Pancreas (tissue), 10 donors: ENCODE measurements at regions not wholly inside any gene's neighbourhood (a gene's known extent, or its start where the extent isn't known, plus 50 kb on each side); places are given as distances from the start of the nearest gene placed in this dataset.
A peak's percentile ranks its signal among the peaks of the same experiment; 100 is the strongest.

Source experiments
- ATAC-seq, 4 donors: fragments of 200-7000 bp; cut with Tn5 transposase; one replicate each; pipeline versions ENCODE4 v1.8.0 to v1.9.1; 2020; ENCODE audit warnings: mild to moderate bottlenecking in 4 of 4, moderate library complexity in 4 of 4
- DNase-seq, 6 donors: peaks; one replicate each; pipeline ENCODE4 v3.0.0-alpha.2; 2020
- FAIRE-seq: peaks from 2 replicates; lab custom pipeline; 2012; peaks lifted over from hg19 to GRCh38; lab: Jason Lieb, UNC
- H3K27ac ChIP-seq, 4 donors: fragments of 200-600 bp; sonication (generic); 1 replicate in 3 of 4; 2 replicates in 1 of 4; pipeline versions ENCODE4 v1.5.0 to v1.8.0; 2020
- H3K27me3 ChIP-seq, 4 donors: fragments of 200-600 bp; one replicate each; pipeline ENCODE4 v1.8.0; 2021
- H3K36me3 ChIP-seq, 3 donors: fragments of 200-600 bp; sonication (generic) in 1 of 3; one replicate each; pipeline versions ENCODE4 v1.5.0 to v1.8.0; 2020 to 2021
- H3K4me1 ChIP-seq, 3 donors: fragments of 200-600 bp; one replicate each; pipeline ENCODE4 v1.8.0; 2021
- H3K4me3 ChIP-seq, 4 donors: fragments of 200-600 bp; sonication (generic) in 2 of 4; one replicate each; pipeline versions ENCODE4 v1.5.0 to v1.8.0; 2020 to 2021
- H3K9me3 ChIP-seq, 4 donors: fragments of 200-600 bp; one replicate each; pipeline ENCODE4 v1.8.0; 2021
- CTCF ChIP-seq, 4 donors: fragments of 200-600 bp; sonication (generic) in 3 of 4; IDR thresholded peaks; one replicate each; pipeline versions ENCODE4 v1.5.0 to v1.8.0; 2021; ENCODE audit warnings: antibody characterized with exemption in 4 of 4
- WGBS, 2 donors: extraction: QIAGEN DNeasy Blood & Tissue Kit; methylation state at CpG; one replicate each; pipeline ENCODE4 v1.1.7; 2013; 5-methylcytosine and 5-hydroxymethylcytosine counted together
- intact Hi-C, 3 donors: fragments of 100-400 bp; cut with DNase I; formaldehyde crosslinking; loops; one replicate each; pipeline versions ENCODE4 v1.11.1 to v1.14.2; 2022
- donor health status: healthy with polysubstance abuse.
- donor health status: DM: no; HTN: no; CAD: no; lungs with moderate emphysema.
- donor health status: DM: no; HTN: no; CAD: no.
- donor health status: control.
- donor health status: control.
- donor health status: Bipolar disorder and iron deficiency.
- donor health status: DM: yes; HTN: yes; CAD: no.
- donor health status: DM: no; HTN: no; CAD: no.
- donor health status: DM: no; HTN: no; CAD: no.
- donor health status: DM: yes; HTN: yes; CAD: no.

- Histone ChIP-seq H3K9me3 (no peaks in the 10 kb centered on the region), H3K4me1 (no peaks in the 10 kb centered on the region), H3K27me3 (no peaks in the 10 kb centered on the region), H3K27ac (no peak overlapping the region), H3K36me3 (no peaks in the 10 kb centered on the region), H3K4me3 (no peak overlapping the region)
- intact Hi-C loops, result no loop called here
- WGBS, 2 donors, result 58 to 74% methylated on average over 4 of the region's 4 CpGs
- FAIRE-seq (no peak), DNase-seq (no peak), ATAC-seq (no peak)
- no peak for TF ChIP-seq CTCF (IDR thresholded peaks at IDR 0.05)
Observed at GRCh38 chr6:156350337-156350736, 426.8 kb upstream of the ARID1B start.

GRCh38 chr6:156348849-156349248 lies 428.3 kb upstream of the ARID1B start:
- no peak for DNase-seq
- WGBS, 2 donors, result 32 to 33% methylated on average over 2 of the region's 2 CpGs
- peak in 1 of 4 donors; percentile 35 for ATAC-seq
- H3K9me3 ChIP-seq, result no peaks in the 10 kb centered on the region
- no peak for TF ChIP-seq CTCF (IDR thresholded peaks at IDR 0.05)
- FAIRE-seq, result no peak
- H3K4me1 ChIP-seq, result no peaks in the 10 kb centered on the region
- H3K4me3 ChIP-seq, result no peak overlapping the region
- intact Hi-C loops, result no loop called here
- H3K27me3 ChIP-seq, result no peaks in the 10 kb centered on the region
- H3K36me3 ChIP-seq, result no peaks in the 10 kb centered on the region
- no peak overlapping the region for H3K27ac ChIP-seq

GRCh38 chr6:156348424-156348823 lies 428.8 kb upstream of the ARID1B start:
- no peaks in the 10 kb centered on the region for H3K27me3 ChIP-seq
- DNase-seq (no peak), FAIRE-seq (no peak), ATAC-seq (peak in 1 of 4 donors; percentile 14)
- intact Hi-C loops, result no loop called here
- no peaks in the 10 kb centered on the region for H3K36me3 ChIP-seq
- H3K4me1 ChIP-seq, result no peaks in the 10 kb centered on the region
- TF ChIP-seq CTCF (IDR thresholded peaks at IDR 0.05), result no peak
- H3K27ac ChIP-seq, result no peak overlapping the region
- WGBS, 2 donors, result 49 to 71% methylated on average over 4 of the region's 4 CpGs
- H3K4me3 ChIP-seq, result no peak overlapping the region
- no peaks in the 10 kb centered on the region for H3K9me3 ChIP-seq

- H3K4me1 ChIP-seq, result no peaks in the 10 kb centered on the region
- H3K27ac ChIP-seq, result no peak overlapping the region
- H3K27me3 ChIP-seq, result no peaks in the 10 kb centered on the region
- no peak for TF ChIP-seq CTCF (IDR thresholded peaks at IDR 0.05)
- WGBS, 2 donors, result 64 to 74% methylated on average over 6 of the region's 6 CpGs
- no peaks in the 10 kb centered on the region for H3K36me3 ChIP-seq
- H3K9me3 ChIP-seq, result no peaks in the 10 kb centered on the region
- H3K4me3 ChIP-seq, result no peak overlapping the region
- intact Hi-C loops, result no loop called here
- FAIRE-seq (no peak), DNase-seq (no peak), ATAC-seq (no peak)
Observed at GRCh38 chr6:156347656-156348055, 429.5 kb upstream of the ARID1B start.

- intact Hi-C loops, result no loop called here
- 62 to 65% methylated on average over 7 of the region's 7 CpGs for WGBS, 2 donors
- Histone ChIP-seq H3K36me3 (no peaks in the 10 kb centered on the region), H3K4me1 (no peaks in the 10 kb centered on the region), H3K27me3 (no peaks in the 10 kb centered on the region), H3K27ac (no peak overlapping the region), H3K4me3 (no peak overlapping the region), H3K9me3 (no peaks in the 10 kb centered on the region)
- no peak for TF ChIP-seq CTCF (IDR thresholded peaks at IDR 0.05)
- DNase-seq (no peak), ATAC-seq (no peak), FAIRE-seq (no peak)
Observed at GRCh38 chr6:156347246-156347645, 429.9 kb upstream of the ARID1B start.
